Fibroblast of mammary gland (primary cell): ENCODE measurements at regions not wholly inside any gene's neighbourhood (a gene's known extent, or its start where the extent isn't known, plus 50 kb on each side); places are given as distances from the start of the nearest gene placed in this dataset.

Experiments
- DNase-seq: peaks from one replicate; pipeline ENCODE4 v3.0.0-alpha.2; 2010; ENCODE audit warnings: low read depth
- H3K4me3 ChIP-seq: 2 replicates; pipeline ENCODE4 v1.5.1; 2011; ENCODE audit warnings: low read depth, mild to moderate bottlenecking, low read length, moderate library complexity; ENCODE audit not compliant: control insufficient read depth
- CTCF ChIP-seq: conservative IDR thresholded peaks from 2 replicates; pipeline ENCODE4 v1.5.1; 2011; ENCODE audit warnings: low read depth, low read length, inconsistent platforms; ENCODE audit not compliant: control insufficient read depth, insufficient read depth

GRCh38 chr5:90338712-90339372, 70.7 kb downstream of the CETN3 start:
- no peak overlapping the region for H3K4me3 ChIP-seq
- DNase-seq = no peak
- no peak for TF ChIP-seq CTCF

- no peak for TF ChIP-seq CTCF
- H3K4me3 ChIP-seq = no peak overlapping the region
- no peak for DNase-seq
Observed at GRCh38 chr5:90337449-90338052, 72.0 kb downstream of the CETN3 start.

GRCh38 chr5:90336752-90337151, 72.8 kb downstream of the CETN3 start:
- no peak for TF ChIP-seq CTCF
- DNase-seq = no peak
- no peak overlapping the region for H3K4me3 ChIP-seq

- no peak for TF ChIP-seq CTCF
- H3K4me3 ChIP-seq = no peak overlapping the region
- no peak for DNase-seq
Observed at GRCh38 chr5:90334741-90335140, 74.8 kb downstream of the CETN3 start.

GRCh38 chr5:90329911-90330310, 79.6 kb downstream of the CETN3 start:
- no peak for TF ChIP-seq CTCF
- no peak for DNase-seq
- no peak overlapping the region for H3K4me3 ChIP-seq

GRCh38 chr5:90326995-90327394, 82.6 kb downstream of the CETN3 start:
- H3K4me3 ChIP-seq = no peak overlapping the region
- TF ChIP-seq CTCF = no peak
- DNase-seq = no peak
